SKM-1 treated with dmso at 0.1 percent for 144 hours (cell line): ENCODE measurements at regions not wholly inside any gene's neighbourhood (a gene's known extent, or its start where the extent isn't known, plus 50 kb on each side); places are given as distances from the start of the nearest gene placed in this dataset.
"Not testable (repeated sequence)": the region's sequence is repeated elsewhere in the genome, so short reads cannot be mapped to it uniquely, and the experiment has no call there.

ENCODE experiments used
- DNase-seq: peaks from one replicate; lab custom pipeline; 2025; ENCODE audit not compliant: unreplicated experiment; lab: John Stamatoyannopoulos, UW

DNA sequence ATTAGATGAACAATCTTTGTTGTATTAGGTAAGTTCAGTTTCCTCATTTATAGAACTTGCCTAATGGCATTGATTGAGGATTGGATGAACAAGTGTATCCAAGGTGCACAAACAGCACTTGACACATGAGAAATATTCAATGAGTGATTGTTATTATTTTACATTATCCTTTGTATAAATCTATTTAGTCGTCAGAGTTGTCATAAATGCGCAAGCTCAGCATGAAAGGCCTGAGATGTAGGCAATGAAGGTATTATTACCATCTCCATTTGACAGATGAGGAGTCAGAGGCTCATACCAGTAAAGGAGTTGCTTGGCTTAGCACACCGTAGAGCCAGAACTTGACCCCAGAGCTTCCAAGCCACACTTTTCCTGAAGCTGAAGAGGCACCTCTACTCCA lies 291.4 kb downstream of the C1D start:
- no peak for DNase-seq

DNA sequence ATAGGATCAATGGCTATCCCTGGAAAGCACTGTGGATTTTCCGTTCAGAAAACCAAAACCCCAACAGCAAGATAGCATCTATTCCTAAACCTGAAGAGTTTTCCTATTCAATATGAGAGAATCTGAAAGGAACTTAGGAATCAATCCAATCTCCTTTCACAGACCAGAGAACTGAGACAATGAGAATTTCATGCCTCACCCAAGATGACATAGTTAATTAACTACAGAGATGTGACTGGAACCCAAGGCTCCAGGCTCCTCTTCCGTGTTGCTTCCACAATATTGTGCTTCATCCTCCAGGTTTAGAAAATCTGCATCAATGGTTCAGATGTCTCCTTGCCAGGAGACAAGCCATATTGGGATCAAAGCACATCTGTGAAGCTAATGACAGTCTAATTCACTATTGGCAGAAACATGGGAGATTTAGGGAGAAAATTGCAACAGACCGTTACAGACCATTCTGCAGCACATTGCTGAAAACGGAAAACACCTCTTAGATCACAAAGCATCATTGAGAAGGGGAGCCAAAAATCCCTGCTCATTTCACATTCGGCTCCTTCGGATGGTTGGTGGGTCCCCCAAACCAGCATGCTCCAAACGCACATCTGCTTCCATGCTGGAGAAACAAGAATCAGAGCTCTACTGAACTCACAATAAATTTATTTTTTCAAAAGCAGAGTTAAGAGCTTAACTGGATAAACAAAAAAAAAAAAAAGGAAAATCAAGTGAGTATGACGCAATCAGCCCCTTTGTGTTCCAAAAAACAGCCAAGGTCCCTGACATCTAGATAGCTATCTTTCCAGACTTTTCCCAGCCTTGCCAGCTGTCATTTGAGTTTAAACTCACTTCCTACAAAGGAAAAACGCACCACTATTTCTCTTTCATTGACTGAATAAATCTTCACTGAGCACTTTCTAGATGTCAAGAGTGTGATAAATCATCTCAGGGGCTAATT lies 290.3 kb downstream of the C1D start:
- DNase-seq: no peak

GRCh38 chr2:67773851-67774250 lies 289.0 kb downstream of the C1D start:
- DNase-seq: no peak

GRCh38 chr2:67776276-67776675 lies 286.5 kb downstream of the C1D start:
- no peak for DNase-seq

- no peak for DNase-seq
Observed at GRCh38 chr2:67777010-67777409, 285.8 kb downstream of the C1D start.

GRCh38 chr2:67777836-67778429 lies 284.9 kb downstream of the C1D start:
- no peak for DNase-seq

DNA sequence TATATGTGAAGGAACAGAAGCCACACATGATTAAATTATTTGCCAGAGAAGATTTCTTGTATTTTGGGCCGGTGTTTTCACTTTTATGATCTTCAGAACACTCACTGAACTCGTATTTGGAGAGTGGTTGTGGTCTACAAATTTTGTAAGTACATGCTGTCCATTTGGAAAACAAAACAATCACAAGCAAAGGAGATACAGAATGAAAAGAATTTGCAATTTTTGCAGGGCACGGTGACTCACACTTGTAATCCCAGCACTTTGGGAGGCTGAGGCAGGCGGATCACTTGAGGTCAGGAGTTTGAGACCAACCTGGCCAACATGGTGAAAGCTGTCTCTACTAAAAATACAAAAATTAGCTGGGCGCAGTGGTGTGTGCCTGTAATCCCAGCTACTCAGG lies 282.0 kb downstream of the C1D start:
- DNase-seq: not testable (repeated sequence)

DNA sequence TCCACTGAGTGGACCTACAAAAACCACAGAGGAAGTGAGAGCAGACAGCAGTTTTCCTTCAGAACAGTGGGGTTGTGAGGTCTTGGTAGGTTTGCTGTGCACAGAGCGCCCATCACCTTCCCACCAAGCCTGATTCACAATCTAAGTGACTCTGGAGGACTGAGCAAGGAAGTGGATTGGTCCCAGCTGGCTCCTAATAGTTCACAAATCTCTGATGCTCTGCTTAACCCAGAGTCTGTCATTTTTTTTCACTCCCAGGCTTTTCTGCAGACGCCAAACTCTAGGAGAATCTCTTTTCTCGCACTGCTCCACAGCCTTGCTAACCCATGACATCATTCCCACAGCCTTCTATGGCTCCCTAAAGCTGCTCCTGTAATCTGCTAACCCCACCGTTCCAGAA lies 280.4 kb downstream of the C1D start:
- no peak for DNase-seq

DNA sequence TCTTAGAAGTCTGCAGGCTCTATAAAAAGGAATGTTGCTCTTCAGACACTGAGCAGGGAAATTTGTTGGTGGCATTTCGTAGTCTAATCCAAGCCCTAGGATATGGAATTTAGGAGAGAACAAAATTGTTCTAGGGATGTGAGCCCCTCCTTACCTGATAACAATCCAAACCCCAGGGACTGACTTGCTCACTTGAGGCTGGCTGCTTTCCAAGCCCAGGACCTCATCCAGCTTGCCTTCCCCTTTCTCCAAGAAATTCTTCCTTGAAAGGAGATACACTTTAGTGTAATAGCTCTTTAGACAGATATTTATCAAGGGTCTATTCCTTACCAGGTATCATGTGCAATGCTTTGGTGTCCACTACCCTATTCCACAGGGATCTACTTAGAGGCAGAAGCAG lies 279.8 kb downstream of the C1D start:
- DNase-seq: no peak

- DNase-seq: no peak
Observed at GRCh38 chr2:67790622-67791021, 272.2 kb downstream of the C1D start.

DNA sequence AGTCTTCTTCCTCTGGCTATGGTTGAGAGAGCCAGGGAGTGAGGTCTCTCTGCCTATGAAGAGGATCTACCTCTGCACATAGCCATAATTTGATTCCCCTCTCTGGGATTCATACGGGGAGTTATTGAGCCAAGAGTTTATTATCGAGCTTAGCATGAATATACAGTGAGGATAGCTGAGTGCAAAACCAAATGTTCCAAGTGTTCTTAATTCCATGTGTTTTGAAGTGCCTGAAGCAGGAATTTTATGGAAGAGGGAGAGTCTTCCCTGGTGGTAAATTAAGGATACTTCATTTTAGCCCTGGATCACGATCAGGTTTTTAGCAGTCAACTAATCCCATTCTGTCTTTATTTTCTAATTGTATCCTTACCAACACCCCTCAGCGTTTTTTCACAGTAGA lies 270.6 kb downstream of the C1D start:
- DNase-seq: no peak

- DNase-seq: no peak
Observed at GRCh38 chr2:67792681-67793091, 270.1 kb downstream of the C1D start.

GRCh38 chr2:67797801-67798540 lies 264.8 kb downstream of the C1D start:
- no peak for DNase-seq

DNA sequence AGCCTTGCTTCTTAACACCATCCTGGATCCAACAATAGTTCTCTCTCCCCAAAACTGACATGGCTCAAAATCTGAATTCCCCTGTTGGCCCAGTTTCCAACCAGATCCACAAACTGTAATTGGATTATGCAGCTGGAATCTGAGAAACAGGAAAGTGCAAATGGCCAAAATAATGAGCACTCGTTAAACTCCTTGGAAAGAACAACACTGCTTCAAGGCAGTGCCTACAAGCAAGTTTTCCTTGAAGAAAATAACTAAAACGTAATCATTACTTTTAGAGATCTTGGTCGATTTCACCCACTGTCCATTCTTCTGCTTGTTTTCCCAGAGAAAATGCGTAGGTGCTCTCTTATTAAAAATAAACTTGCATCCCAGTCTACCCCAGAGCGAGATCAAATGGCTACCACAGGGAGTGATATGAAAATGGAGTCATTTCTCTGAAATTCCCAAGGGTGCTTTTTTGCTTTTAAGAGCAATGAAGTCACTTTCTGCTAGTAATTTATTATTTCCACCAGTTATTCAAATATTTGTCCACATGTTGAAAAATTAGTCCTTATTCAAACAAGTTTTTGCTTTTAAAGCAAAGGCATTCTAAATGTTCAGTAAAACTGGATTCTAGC lies 264.2 kb downstream of the C1D start:
- DNase-seq: no peak

DNA sequence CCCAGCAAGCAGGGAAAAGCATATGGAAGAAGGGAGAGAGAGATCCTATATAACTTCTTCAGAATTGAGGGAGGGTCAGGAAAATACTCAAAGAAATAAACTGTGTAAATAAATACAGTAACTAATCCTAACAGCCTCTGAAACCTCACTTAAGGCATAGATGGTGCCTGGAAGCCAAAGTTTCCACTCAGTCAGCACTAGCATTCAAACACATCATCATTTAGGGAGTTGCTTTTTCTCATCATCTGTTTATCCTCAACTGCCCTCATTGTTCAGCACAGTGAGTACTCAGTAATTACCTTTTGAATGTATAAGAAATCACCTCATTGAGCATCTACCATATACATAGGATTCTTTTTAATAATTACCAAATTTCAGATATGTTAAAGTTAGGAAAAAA lies 262.9 kb downstream of the C1D start:
- no peak for DNase-seq

GRCh38 chr2:67802291-67802690 lies 260.5 kb downstream of the C1D start:
- no peak for DNase-seq

GRCh38 chr2:67802824-67803223 lies 260.0 kb downstream of the C1D start:
- no peak for DNase-seq

GRCh38 chr2:67806816-67807215 lies 256.0 kb downstream of the C1D start:
- DNase-seq: no peak

GRCh38 chr2:67808112-67808511 lies 254.7 kb downstream of the C1D start:
- no peak for DNase-seq

GRCh38 chr2:67812682-67813081 lies 250.1 kb downstream of the C1D start:
- DNase-seq: no peak

- no peak for DNase-seq
Observed at GRCh38 chr2:67823726-67824125, 239.1 kb downstream of the C1D start.
